HG03135 (cell line): ENCODE measurements at regions not wholly inside any gene's neighbourhood (a gene's known extent, or its start where the extent isn't known, plus 50 kb on each side); places are given as distances from the start of the nearest gene placed in this dataset.

ENCODE experiments used
- ATAC-seq: cut with Tn5 transposase; IDR thresholded peaks from one replicate; pipeline ENCODE4 v1.9.1; 2021; ENCODE audit warnings: mild to moderate bottlenecking, moderate library complexity; ENCODE audit not compliant: unreplicated experiment

- ATAC-seq: no peak
Observed at GRCh38 chr16:66267292-66268014, 99.0 kb upstream of the CDH5 start.

GRCh38 chr16:66266436-66267291 is 99.8 kb upstream of the CDH5 start:
- no peak for ATAC-seq

- ATAC-seq: no peak
Observed at GRCh38 chr16:66265556-66266141, 100.8 kb upstream of the CDH5 start.

GRCh38 chr16:66265048-66265415 is 101.5 kb upstream of the CDH5 start:
- no peak for ATAC-seq

GRCh38 chr16:66264311-66265047 is 102.0 kb upstream of the CDH5 start:
- no peak for ATAC-seq

- no peak for ATAC-seq
Observed at GRCh38 chr16:66263973-66264310, 102.5 kb upstream of the CDH5 start.

- no peak for ATAC-seq
Observed at GRCh38 chr16:66263168-66263972, 103.1 kb upstream of the CDH5 start.

GRCh38 chr16:66262253-66263167 is 104.0 kb upstream of the CDH5 start:
- ATAC-seq: no peak

GRCh38 chr16:66261826-66262225 is 104.7 kb upstream of the CDH5 start:
- no peak for ATAC-seq

- no peak for ATAC-seq
Observed at GRCh38 chr16:66260522-66261254, 105.8 kb upstream of the CDH5 start.

- no peak for ATAC-seq
Observed at GRCh38 chr16:66258916-66259845, 107.3 kb upstream of the CDH5 start.

GRCh38 chr16:66256919-66257318 is 109.6 kb upstream of the CDH5 start:
- ATAC-seq: no peak

GRCh38 chr16:66255647-66256046 is 110.8 kb upstream of the CDH5 start:
- ATAC-seq: no peak

GRCh38 chr16:66254751-66255150 is 111.7 kb upstream of the CDH5 start:
- ATAC-seq: no peak

GRCh38 chr16:66254106-66254505 is 112.4 kb upstream of the CDH5 start:
- no peak for ATAC-seq

GRCh38 chr16:66251476-66252160 is 114.9 kb upstream of the CDH5 start:
- no peak for ATAC-seq
